ENCODE measurements at regions not wholly inside any gene's neighbourhood (a gene's known extent, or its start where the extent isn't known, plus 50 kb on each side); places are given as distances from the start of the nearest gene placed in this dataset.

DNA sequence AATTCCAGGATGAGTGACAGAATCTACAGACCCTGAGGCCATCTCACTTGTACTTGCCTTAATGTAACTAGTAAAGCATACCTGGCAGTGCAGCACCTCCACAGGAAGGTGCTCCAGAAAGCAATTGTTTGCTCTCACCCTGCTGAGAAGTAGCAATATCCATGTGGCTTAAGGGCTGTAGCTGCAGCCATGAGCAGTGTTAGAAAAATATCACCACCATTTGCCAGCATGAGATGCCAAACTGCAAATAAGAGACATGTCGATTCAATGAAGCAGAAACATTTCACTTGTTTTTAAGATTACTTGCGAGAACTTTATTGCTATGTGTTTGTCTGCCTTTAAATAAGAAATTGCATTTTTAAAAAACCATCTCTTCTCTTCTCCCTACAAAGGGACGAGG lies 151.5 kb downstream of the PRL start:
- Histone ChIP-seq H3K27ac (replicated peaks in 1 of 4) (no peak overlapping the region), H3K4me1 (peaks cover 51 to 71% (median 61%) of the 10 kb centered on the region in 4 donors), H3K36me3 (no peaks in the 10 kb centered on the region), H3K9me3 (no peaks in the 10 kb centered on the region), H3K27me3 (no peaks in the 10 kb centered on the region), H3K4me3 (no peak overlapping the region)
- WGBS, result 35% methylated on average over 3 of the region's 3 CpGs
- DNase-seq (ENCODE audit: extremely low spot score), result no peak
- intact Hi-C loops (cut with DNase I), result loop anchor here (10.0 kb wide), 1 partner anchor 551 kb away; the partner anchor contains the start of gene SOX4
- TF ChIP-seq POLR2AphosphoS5 (IDR thresholded peaks at IDR 0.05) (no peak), POLR2A (IDR thresholded peaks at IDR 0.05; ENCODE audit: low read depth) (no peak), EP300 (IDR thresholded peaks at IDR 0.05) (no peak)
- TF ChIP-seq, protein P1, sequence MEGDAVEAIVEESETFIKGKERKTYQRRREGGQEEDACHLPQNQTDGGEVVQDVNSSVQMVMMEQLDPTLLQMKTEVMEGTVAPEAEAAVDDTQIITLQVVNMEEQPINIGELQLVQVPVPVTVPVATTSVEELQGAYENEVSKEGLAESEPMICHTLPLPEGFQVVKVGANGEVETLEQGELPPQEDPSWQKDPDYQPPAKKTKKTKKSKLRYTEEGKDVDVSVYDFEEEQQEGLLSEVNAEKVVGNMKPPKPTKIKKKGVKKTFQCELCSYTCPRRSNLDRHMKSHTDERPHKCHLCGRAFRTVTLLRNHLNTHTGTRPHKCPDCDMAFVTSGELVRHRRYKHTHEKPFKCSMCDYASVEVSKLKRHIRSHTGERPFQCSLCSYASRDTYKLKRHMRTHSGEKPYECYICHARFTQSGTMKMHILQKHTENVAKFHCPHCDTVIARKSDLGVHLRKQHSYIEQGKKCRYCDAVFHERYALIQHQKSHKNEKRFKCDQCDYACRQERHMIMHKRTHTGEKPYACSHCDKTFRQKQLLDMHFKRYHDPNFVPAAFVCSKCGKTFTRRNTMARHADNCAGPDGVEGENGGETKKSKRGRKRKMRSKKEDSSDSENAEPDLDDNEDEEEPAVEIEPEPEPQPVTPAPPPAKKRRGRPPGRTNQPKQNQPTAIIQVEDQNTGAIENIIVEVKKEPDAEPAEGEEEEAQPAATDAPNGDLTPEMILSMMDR (IDR thresholded peaks at IDR 0.05), result no peak

GRCh38 chr6:22145823-22146677 lies 150.8 kb downstream of the PRL start:
- DNase-seq (ENCODE audit: extremely low spot score), result no peak
- Histone ChIP-seq H3K27me3 (no peaks in the 10 kb centered on the region), H3K4me3 (peak overlapping the region in 3 of 4 donors; percentile 28 to 37 (median 31)), H3K27ac (replicated peaks in 1 of 4) (no peak overlapping the region), H3K4me1 (peaks cover 54 to 71% (median 60%) of the 10 kb centered on the region in 4 donors), H3K36me3 (no peaks in the 10 kb centered on the region), H3K9me3 (no peaks in the 10 kb centered on the region)
- TF ChIP-seq EP300 (IDR thresholded peaks at IDR 0.05), result no peak
- TF ChIP-seq, protein P1 (IDR thresholded peaks at IDR 0.05), result peak; percentile 22 to 41 (median 32)
- TF ChIP-seq POLR2A (IDR thresholded peaks at IDR 0.05; ENCODE audit: low read depth), result no peak
- TF ChIP-seq POLR2AphosphoS5 (IDR thresholded peaks at IDR 0.05), result no peak
- intact Hi-C loops (cut with DNase I), result loop anchor here (10.0 kb wide), 1 partner anchor 551 kb away; the partner anchor contains the start of gene SOX4
- WGBS, result 55% methylated on average over 15 of the region's 15 CpGs

GRCh38 chr6:22146678-22146930 lies 150.2 kb downstream of the PRL start:
- peak overlapping the region; percentile 13 to 37 (median 30) for H3K4me3 ChIP-seq
- no peaks in the 10 kb centered on the region for H3K27me3 ChIP-seq
- no peaks in the 10 kb centered on the region for H3K36me3 ChIP-seq
- TF ChIP-seq, protein P1 (IDR thresholded peaks at IDR 0.05), result no peak
- TF ChIP-seq EP300 (IDR thresholded peaks at IDR 0.05), result no peak
- TF ChIP-seq POLR2AphosphoS5 (IDR thresholded peaks at IDR 0.05), result no peak
- no peak for TF ChIP-seq POLR2A (IDR thresholded peaks at IDR 0.05; ENCODE audit: low read depth)
- DNase-seq (ENCODE audit: extremely low spot score), result no peak
- peaks cover 49 to 65% (median 56%) of the 10 kb centered on the region in 4 donors for H3K4me1 ChIP-seq
- H3K27ac ChIP-seq (replicated peaks in 1 of 4), result no peak overlapping the region
- intact Hi-C loops (cut with DNase I), result loop anchor here (10.0 kb wide), 1 partner anchor 552 kb away; the partner anchor contains the start of gene SOX4
- WGBS, result 73% methylated on average over 16 of the region's 17 CpGs
- H3K9me3 ChIP-seq, result no peaks in the 10 kb centered on the region

GRCh38 chr6:22146931-22147701 lies 149.7 kb downstream of the PRL start:
- TF ChIP-seq POLR2AphosphoS5 (IDR thresholded peaks at IDR 0.05), result no peak
- TF ChIP-seq POLR2A (IDR thresholded peaks at IDR 0.05; ENCODE audit: low read depth), result no peak
- TF ChIP-seq, protein P1 (IDR thresholded peaks at IDR 0.05), result no peak
- no peak for TF ChIP-seq EP300 (IDR thresholded peaks at IDR 0.05)
- DNase-seq (ENCODE audit: extremely low spot score), result no peak
- WGBS, result 66% methylated on average over 22 of the region's 22 CpGs
- H3K4me3 ChIP-seq, result peak overlapping the region; percentile 13 to 37 (median 30)
- no peaks in the 10 kb centered on the region for H3K9me3 ChIP-seq
- peaks cover 44 to 60% (median 51%) of the 10 kb centered on the region in 4 donors for H3K4me1 ChIP-seq
- intact Hi-C loops (cut with DNase I), result loop anchor here (10.0 kb wide), 1 partner anchor 552 kb away; the partner anchor contains the start of gene SOX4
- no peak overlapping the region for H3K27ac ChIP-seq (replicated peaks in 1 of 4)
- no peaks in the 10 kb centered on the region for H3K36me3 ChIP-seq
- H3K27me3 ChIP-seq, result no peaks in the 10 kb centered on the region

Data from esophagus muscularis mucosa (tissue), 4 donors.